GM23248 (cell line): ENCODE measurements at regions not wholly inside any gene's neighbourhood (a gene's known extent, or its start where the extent isn't known, plus 50 kb on each side); places are given as distances from the start of the nearest gene placed in this dataset.

Experiments
- EZH2 ChIP-seq: fragments of 200-600 bp; sonication (generic); IDR thresholded peaks from 2 replicates; pipeline ENCODE4 v1.6.1; 2018; ENCODE audit warnings: antibody characterized with exemption, mild to moderate bottlenecking; ENCODE audit not compliant: insufficient read depth, poor library complexity, severe bottlenecking
- EZH2phosphoT487 ChIP-seq: fragments of 200-600 bp; sonication (generic); IDR thresholded peaks from 2 replicates; pipeline ENCODE4 v1.6.1; 2018; ENCODE audit warnings: antibody characterized with exemption, moderate library complexity, mild to moderate bottlenecking, low read depth; ENCODE audit not compliant: insufficient read depth

- TF ChIP-seq EZH2, result no peak
- TF ChIP-seq EZH2phosphoT487, result no peak
Observed at GRCh38 chr16:7964744-7965143, 625.6 kb downstream of the TMEM114 start.
